Neutrophil (primary cell): ENCODE measurements at regions not wholly inside any gene's neighbourhood (a gene's known extent, or its start where the extent isn't known, plus 50 kb on each side); places are given as distances from the start of the nearest gene placed in this dataset.

ENCODE experiments used
- H3K27ac ChIP-seq: fragments of 200-600 bp; sonication (generic); 2 replicates; pipeline ENCODE4 v1.5.1; 2016; ENCODE audit warnings: mild to moderate bottlenecking, moderate library complexity
- H3K27me3 ChIP-seq: fragments of 200-600 bp; sonication (generic); 2 replicates; pipeline ENCODE4 v1.6.0; 2016; ENCODE audit warnings: mild to moderate bottlenecking
- H3K36me3 ChIP-seq: fragments of 200-600 bp; sonication (generic); 2 replicates; pipeline ENCODE4 v1.5.1; 2017
- H3K4me1 ChIP-seq, 2 experiments: fragments of 200-600 bp in 1 of 2; sonication (generic) in 1 of 2; 1 replicate in 1 of 2; 2 replicates in 1 of 2; pipeline versions ENCODE4 v1.5.1 to v1.6.1; 2013 to 2016; ENCODE audit warnings: low read depth in 1 of 2, low read length in 1 of 2, mild to moderate bottlenecking in 1 of 2, moderate library complexity in 1 of 2; ENCODE audit not compliant: control insufficient read depth in 1 of 2, insufficient read depth in 1 of 2
- H3K4me3 ChIP-seq, 2 experiments: fragments of 200-600 bp in 1 of 2; sonication (generic) in 1 of 2; 1 replicate in 1 of 2; 2 replicates in 1 of 2; pipeline ENCODE4 v1.5.1; 2013 to 2016; ENCODE audit warnings: low read depth in 1 of 2, low read length in 1 of 2, mild to moderate bottlenecking in 1 of 2, moderate library complexity in 1 of 2
- H3K9me3 ChIP-seq: fragments of 200-600 bp; sonication (generic); 2 replicates; pipeline ENCODE4 v1.5.1; 2016
- CTCF ChIP-seq: fragments of 200-600 bp; sonication (generic); IDR thresholded peaks from 2 replicates; pipeline ENCODE4 v1.5.1; 2016; ENCODE audit warnings: antibody characterized with exemption

GRCh38 chr16:66315210-66315825, 51.2 kb upstream of the CDH5 start:
- H3K4me3 ChIP-seq: no peak overlapping the region
- no peaks in the 10 kb centered on the region for H3K27me3 ChIP-seq
- no peak overlapping the region for H3K27ac ChIP-seq
- H3K36me3 ChIP-seq: no peaks in the 10 kb centered on the region
- no peaks in the 10 kb centered on the region for H3K9me3 ChIP-seq
- TF ChIP-seq CTCF: peak; percentile 89
- H3K4me1 ChIP-seq: no peaks in the 10 kb centered on the region

DNA sequence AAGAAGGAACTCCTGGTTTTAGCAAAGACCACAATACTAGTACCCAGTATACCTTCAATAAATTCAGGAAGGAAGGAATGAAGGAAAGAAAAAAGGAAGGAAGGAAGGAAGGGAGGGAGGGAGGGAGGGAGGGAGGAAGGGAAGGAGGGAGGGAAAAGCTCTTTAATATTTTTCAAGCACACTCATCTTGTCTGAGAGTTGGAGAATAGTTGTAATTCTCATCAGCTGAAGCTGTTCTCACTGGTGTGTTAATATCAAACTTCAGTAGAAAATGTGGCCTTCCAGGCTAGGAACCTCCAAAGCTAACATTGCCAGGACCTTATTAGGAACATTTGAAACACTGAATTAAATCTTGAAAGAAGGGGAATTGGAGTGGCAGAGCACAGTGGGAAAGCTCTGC, 55.2 kb upstream of the CDH5 start:
- no peak for TF ChIP-seq CTCF
- Histone ChIP-seq H3K27me3 (no peaks in the 10 kb centered on the region), H3K4me3 (no peak overlapping the region), H3K27ac (no peak overlapping the region), H3K9me3 (no peaks in the 10 kb centered on the region), H3K4me1 (no peaks in the 10 kb centered on the region), H3K36me3 (no peaks in the 10 kb centered on the region)

- Histone ChIP-seq H3K27me3 (no peaks in the 10 kb centered on the region), H3K4me3 (no peak overlapping the region), H3K4me1 (no peaks in the 10 kb centered on the region), H3K36me3 (no peaks in the 10 kb centered on the region), H3K9me3 (no peaks in the 10 kb centered on the region), H3K27ac (no peak overlapping the region)
- TF ChIP-seq CTCF: no peak
Measured at GRCh38 chr16:66309215-66309807, 57.2 kb upstream of the CDH5 start.

- no peaks in the 10 kb centered on the region for H3K27me3 ChIP-seq
- no peaks in the 10 kb centered on the region for H3K9me3 ChIP-seq
- no peak overlapping the region for H3K27ac ChIP-seq
- H3K36me3 ChIP-seq: no peaks in the 10 kb centered on the region
- H3K4me1 ChIP-seq: no peaks in the 10 kb centered on the region
- H3K4me3 ChIP-seq: no peak overlapping the region
- no peak for TF ChIP-seq CTCF
Measured at GRCh38 chr16:66308096-66308495, 58.4 kb upstream of the CDH5 start.

DNA sequence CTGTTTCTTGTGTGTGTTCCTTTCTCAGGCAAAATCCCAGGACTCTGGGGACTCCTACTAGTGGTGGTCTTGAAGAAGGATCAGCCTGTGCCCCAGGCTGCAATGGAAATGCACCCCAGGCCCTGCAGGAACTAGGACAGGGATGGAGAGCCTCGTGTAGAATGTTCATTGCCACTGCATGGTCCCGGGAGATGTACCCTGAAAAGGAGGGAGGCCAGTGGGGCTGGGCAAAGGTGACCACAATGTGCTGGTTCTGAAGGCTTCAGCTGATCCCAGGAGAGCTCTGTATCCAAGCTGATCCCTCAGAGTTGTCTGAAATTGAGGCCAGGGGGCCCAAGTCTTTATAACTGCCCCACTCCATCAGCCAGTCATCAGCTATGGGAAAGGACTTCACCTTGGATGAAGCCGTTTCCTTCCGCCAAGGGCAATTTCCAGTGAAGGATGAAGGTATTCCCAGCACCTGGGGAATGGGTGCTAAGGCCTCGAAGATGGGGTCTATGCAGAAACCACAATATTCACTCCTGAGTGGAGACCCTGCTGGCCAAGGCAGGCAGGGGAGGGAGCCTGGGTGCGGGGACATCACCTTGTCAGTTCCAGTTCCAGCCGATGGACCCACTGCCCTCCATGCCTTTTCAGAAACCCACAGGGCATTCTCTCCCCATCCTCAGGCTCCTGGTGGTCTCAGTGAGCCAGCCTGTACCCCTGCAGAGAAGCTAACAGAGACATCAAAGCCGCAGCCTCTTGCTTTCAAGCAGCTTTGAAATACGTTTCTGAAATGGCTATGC, 59.9 kb upstream of the CDH5 start:
- TF ChIP-seq CTCF: no peak
- no peaks in the 10 kb centered on the region for H3K36me3 ChIP-seq
- H3K4me3 ChIP-seq: no peak overlapping the region
- H3K27me3 ChIP-seq: no peaks in the 10 kb centered on the region
- no peaks in the 10 kb centered on the region for H3K4me1 ChIP-seq
- no peak overlapping the region for H3K27ac ChIP-seq
- no peaks in the 10 kb centered on the region for H3K9me3 ChIP-seq
